ENCODE measurements at regions not wholly inside any gene's neighbourhood (a gene's known extent, or its start where the extent isn't known, plus 50 kb on each side); places are given as distances from the start of the nearest gene placed in this dataset.

- WGBS (ENCODE audit: low lambda C conversion rate) = 0% methylated on average over 1 of the region's 1 CpG
- intact Hi-C loops (cut with micrococcal nuclease; ENCODE audit: unreplicated experiment) = no loop called here
- no peak overlapping the region for H3K9ac ChIP-seq (ENCODE audit: insufficient read depth, low read depth, low read length)
- in situ Hi-C loops (cut with HindIII; ENCODE audit: extremely low pct_ligation_motif_present, low pct_unique_long_range_greater_than_20kb) = no loop called here
- CTCF ChIA-PET (ENCODE audit: low intra/inter-chr PET ratio, low total read pairs) = no interaction called here
- POLR2A ChIA-PET = no interaction called here
- TF ChIP-seq SP2 (CRISPR knock-in tag; IDR thresholded peaks at IDR 0.05) = no peak
- TF ChIP-seq NFIB (CRISPR knock-in tag; IDR thresholded peaks at IDR 0.05; ENCODE audit: borderline replicate concordance) = no peak
- TF ChIP-seq HDAC2 (CRISPR knock-in tag; IDR thresholded peaks at IDR 0.05) = no peak
- TF ChIP-seq KLF13 (CRISPR knock-in tag; IDR thresholded peaks at IDR 0.05) = no peak
- TF ChIP-seq E2F1 (CRISPR knock-in tag; IDR thresholded peaks at IDR 0.05) = no peak
- TF ChIP-seq, protein P1, sequence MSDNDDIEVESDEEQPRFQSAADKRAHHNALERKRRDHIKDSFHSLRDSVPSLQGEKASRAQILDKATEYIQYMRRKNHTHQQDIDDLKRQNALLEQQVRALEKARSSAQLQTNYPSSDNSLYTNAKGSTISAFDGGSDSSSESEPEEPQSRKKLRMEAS (IDR thresholded peaks at IDR 0.05) = no peak
- no peak for TF ChIP-seq TRIM24 (CRISPR knock-in tag; IDR thresholded peaks at IDR 0.05)
- TF ChIP-seq NFKB2 (CRISPR knock-in tag; IDR thresholded peaks at IDR 0.05; ENCODE audit: borderline replicate concordance) = no peak
- no peak for TF ChIP-seq ZNF615 (CRISPR knock-in tag; IDR thresholded peaks at IDR 0.05; ENCODE audit: borderline replicate concordance)
- no peak for TF ChIP-seq IKZF1 (IDR thresholded peaks at IDR 0.05)
- TF ChIP-seq, protein P2, sequence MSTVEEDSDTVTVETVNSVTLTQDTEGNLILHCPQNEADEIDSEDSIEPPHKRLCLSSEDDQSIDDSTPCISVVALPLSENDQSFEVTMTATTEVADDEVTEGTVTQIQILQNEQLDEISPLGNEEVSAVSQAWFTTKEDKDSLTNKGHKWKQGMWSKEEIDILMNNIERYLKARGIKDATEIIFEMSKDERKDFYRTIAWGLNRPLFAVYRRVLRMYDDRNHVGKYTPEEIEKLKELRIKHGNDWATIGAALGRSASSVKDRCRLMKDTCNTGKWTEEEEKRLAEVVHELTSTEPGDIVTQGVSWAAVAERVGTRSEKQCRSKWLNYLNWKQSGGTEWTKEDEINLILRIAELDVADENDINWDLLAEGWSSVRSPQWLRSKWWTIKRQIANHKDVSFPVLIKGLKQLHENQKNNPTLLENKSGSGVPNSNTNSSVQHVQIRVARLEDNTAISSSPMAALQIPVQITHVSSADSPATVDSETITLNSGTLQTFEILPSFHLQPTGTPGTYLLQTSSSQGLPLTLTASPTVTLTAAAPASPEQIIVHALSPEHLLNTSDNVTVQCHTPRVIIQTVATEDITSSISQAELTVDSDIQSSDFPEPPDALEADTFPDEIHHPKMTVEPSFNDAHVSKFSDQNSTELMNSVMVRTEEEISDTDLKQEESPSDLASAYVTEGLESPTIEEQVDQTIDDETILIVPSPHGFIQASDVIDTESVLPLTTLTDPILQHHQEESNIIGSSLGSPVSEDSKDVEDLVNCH (CRISPR knock-in tag; IDR thresholded peaks at IDR 0.05) = no peak
- TF ChIP-seq RAD51 (IDR thresholded peaks at IDR 0.05; ENCODE audit: borderline replicate concordance) = no peak
- TF ChIP-seq TCF7L2 (IDR thresholded peaks at IDR 0.05; ENCODE audit: low read depth, low read length) = no peak
- H3K36me3 ChIP-seq (replicated peaks in 1 of 2; ENCODE audit: control insufficient read depth in 1 of 2, insufficient read depth in 2 of 2, low read length in 2 of 2) = no peaks in the 10 kb centered on the region
- no TSS peak for BruUV-seq (replicated peaks)
- DNase-seq (ENCODE audit: low spot score) = no peak
- no peaks in the 10 kb centered on the region for H3K9me3 ChIP-seq (ENCODE audit: low read length)
- no peaks in the 10 kb centered on the region for H3K79me2 ChIP-seq (ENCODE audit: insufficient read depth, low read length)
- FAIRE-seq = no peak
- H3K4me3 ChIP-seq (replicated peaks in 1 of 3; ENCODE audit: insufficient read depth in 1 of 3, low read depth in 2 of 3, low read length in 3 of 3) = no peak overlapping the region
- H3K27ac ChIP-seq (ENCODE audit: extremely low read length, insufficient read depth, low read length) = no peak overlapping the region
- H3K27me3 ChIP-seq (ENCODE audit: control insufficient read depth in 1 of 2, insufficient read depth in 2 of 2, low read length in 2 of 2) = no peaks in the 10 kb centered on the region
- H3K4me2 ChIP-seq (ENCODE audit: low read depth, low read length) = no peak overlapping the region
- H2AFZ ChIP-seq (ENCODE audit: low read length) = no peak overlapping the region
- H3K4me1 ChIP-seq (ENCODE audit: insufficient read depth, low read length) = no peaks in the 10 kb centered on the region
- no peak for ATAC-seq
- no peaks in the 10 kb centered on the region for H4K20me1 ChIP-seq (ENCODE audit: insufficient read depth, low read length)
Measured at GRCh38 chr4:132823419-132823818, 325.7 kb upstream of the PCDH10 start.

Data from HepG2 (cell line).